ENCODE measurements at regions not wholly inside any gene's neighbourhood (a gene's known extent, or its start where the extent isn't known, plus 50 kb on each side); places are given as distances from the start of the nearest gene placed in this dataset.

GRCh38 chrX:45323387-45323786 lies 122.7 kb upstream of the DIPK2B start:
- no peak for TF ChIP-seq CTCF (IDR thresholded peaks at IDR 0.05; ENCODE audit: unreplicated experiment)
- Mint-ChIP-seq H3K36me3 (ENCODE audit: insufficient read depth, unreplicated experiment) (no peaks in the 10 kb centered on the region), H3K27ac (ENCODE audit: low read depth, unreplicated experiment) (peak overlapping the region; percentile 7), H3K27me3 (ENCODE audit: insufficient read depth, unreplicated experiment) (peaks cover 58% of the 10 kb centered on the region), H3K4me1 (ENCODE audit: insufficient read depth, unreplicated experiment) (no peaks in the 10 kb centered on the region), H3K9me3 (ENCODE audit: unreplicated experiment) (no peaks in the 10 kb centered on the region), H3K4me3 (ENCODE audit: unreplicated experiment) (no peak overlapping the region)
- intact Hi-C loops (cut with micrococcal nuclease), result loop anchor here (2.0 to 5.0 kb wide), 2 partner anchors 191 to 444 kb away; no protein-coding TSS in a partner anchor
- peak; percentile 29 for DNase-seq (ENCODE audit: unreplicated experiment)
- CTCF ChIA-PET, result interaction anchor here (0.9 to 3.9 kb wide), 12 partner anchors 95 to 1085 kb away, joined by 3 to 38 read pairs (median 4); no protein-coding TSS in a partner anchor
- POLR2A ChIA-PET, result interaction anchor here (0.9 to 1.4 kb wide), 4 partner anchors 9 to 1084 kb away, joined by 3 to 6 read pairs (median 4); no protein-coding TSS in a partner anchor
- no TSS peak for BruUV-seq (replicated peaks)

- ChIA-PET CTCF (interaction anchor here (0.5 to 3.9 kb wide), 18 partner anchors 22 to 1085 kb away, joined by 3 to 38 read pairs (median 4); no protein-coding TSS in a partner anchor), POLR2A (interaction anchor here (0.7 to 1.4 kb wide), 9 partner anchors 9 to 427 kb away, joined by 3 to 6 read pairs (median 3); no protein-coding TSS in a partner anchor)
- Mint-ChIP-seq H3K27ac (ENCODE audit: low read depth, unreplicated experiment) (no peak overlapping the region), H3K27me3 (ENCODE audit: insufficient read depth, unreplicated experiment) (peaks cover 64% of the 10 kb centered on the region), H3K36me3 (ENCODE audit: insufficient read depth, unreplicated experiment) (no peaks in the 10 kb centered on the region), H3K9me3 (ENCODE audit: unreplicated experiment) (no peaks in the 10 kb centered on the region), H3K4me1 (ENCODE audit: insufficient read depth, unreplicated experiment) (no peaks in the 10 kb centered on the region), H3K4me3 (ENCODE audit: unreplicated experiment) (no peak overlapping the region)
- DNase-seq (ENCODE audit: unreplicated experiment), result peak; percentile 27
- BruUV-seq (replicated peaks), result no TSS peak
- intact Hi-C loops (cut with micrococcal nuclease), result loop anchor here (1.0 to 5.0 kb wide), 8 partner anchors 184 to 1086 kb away; no protein-coding TSS in a partner anchor
- TF ChIP-seq CTCF (IDR thresholded peaks at IDR 0.05; ENCODE audit: unreplicated experiment), result no peak
Measured at GRCh38 chrX:45322820-45323219, 122.1 kb upstream of the DIPK2B start.

- DNase-seq (ENCODE audit: unreplicated experiment), result peak; percentile 77
- CTCF ChIA-PET, result interaction anchor here (0.5 to 3.9 kb wide), 20 partner anchors 8 to 1086 kb away, joined by 3 to 38 read pairs (median 4); no protein-coding TSS in a partner anchor
- Mint-ChIP-seq H3K9me3 (ENCODE audit: unreplicated experiment) (no peaks in the 10 kb centered on the region), H3K27me3 (ENCODE audit: insufficient read depth, unreplicated experiment) (peaks cover 68% of the 10 kb centered on the region), H3K4me1 (ENCODE audit: insufficient read depth, unreplicated experiment) (no peaks in the 10 kb centered on the region), H3K36me3 (ENCODE audit: insufficient read depth, unreplicated experiment) (no peaks in the 10 kb centered on the region), H3K27ac (ENCODE audit: low read depth, unreplicated experiment) (no peak overlapping the region), H3K4me3 (ENCODE audit: unreplicated experiment) (no peak overlapping the region)
- no TSS peak for BruUV-seq (replicated peaks)
- peak; percentile 63 for TF ChIP-seq CTCF (IDR thresholded peaks at IDR 0.05; ENCODE audit: unreplicated experiment)
- intact Hi-C loops (cut with micrococcal nuclease), result loop anchor here (1.0 to 5.0 kb wide), 8 partner anchors 185 to 1087 kb away; no protein-coding TSS in a partner anchor
- POLR2A ChIA-PET, result interaction anchor here (0.7 to 1.4 kb wide), 8 partner anchors 10 to 427 kb away, joined by 3 to 6 read pairs (median 4); no protein-coding TSS in a partner anchor
Measured at GRCh38 chrX:45322382-45322781, 121.7 kb upstream of the DIPK2B start.

GRCh38 chrX:45320191-45320590 lies 119.5 kb upstream of the DIPK2B start:
- no peak for DNase-seq (ENCODE audit: unreplicated experiment)
- POLR2A ChIA-PET, result no interaction called here
- Mint-ChIP-seq H3K27me3 (ENCODE audit: insufficient read depth, unreplicated experiment) (peaks cover 61% of the 10 kb centered on the region), H3K27ac (ENCODE audit: low read depth, unreplicated experiment) (no peak overlapping the region), H3K9me3 (ENCODE audit: unreplicated experiment) (no peaks in the 10 kb centered on the region), H3K36me3 (ENCODE audit: insufficient read depth, unreplicated experiment) (no peaks in the 10 kb centered on the region), H3K4me3 (ENCODE audit: unreplicated experiment) (no peak overlapping the region), H3K4me1 (ENCODE audit: insufficient read depth, unreplicated experiment) (no peaks in the 10 kb centered on the region)
- CTCF ChIA-PET, result no interaction called here
- intact Hi-C loops (cut with micrococcal nuclease), result loop anchor here (5.0 kb wide), 1 partner anchor 447 kb away; no protein-coding TSS in a partner anchor
- BruUV-seq (replicated peaks), result no TSS peak
- TF ChIP-seq CTCF (IDR thresholded peaks at IDR 0.05; ENCODE audit: unreplicated experiment), result no peak
